Keratinocyte (primary cell): ENCODE measurements at regions not wholly inside any gene's neighbourhood (a gene's known extent, or its start where the extent isn't known, plus 50 kb on each side); places are given as distances from the start of the nearest gene placed in this dataset.

ENCODE experiments used
- DNase-seq: peaks from one replicate; pipeline ENCODE4 v3.0.0-alpha.2; 2011; ENCODE audit warnings: low read depth, missing footprints, low spot score
- FAIRE-seq: peaks from 2 replicates; lab custom pipeline; 2011; peaks lifted over from hg19 to GRCh38; lab: Jason Lieb, UNC
- H2AFZ ChIP-seq: 2 replicates; pipeline ENCODE4 v1.6.0; 2012; ENCODE audit warnings: low read length, control low read depth, inconsistent platforms; ENCODE audit not compliant: control insufficient read depth
- H3K27ac ChIP-seq: 2 replicates; pipeline ENCODE4 v1.5.1; 2011; ENCODE audit warnings: low read length; ENCODE audit not compliant: control insufficient read depth, insufficient read depth
- H3K27me3 ChIP-seq: 3 replicates; pipeline ENCODE4 v1.6.0; 2011; ENCODE audit warnings: low read length; ENCODE audit not compliant: control insufficient read depth, insufficient read depth; ENCODE audit errors: extremely low read depth
- H3K36me3 ChIP-seq, 2 experiments: 2 replicates in 1 of 2; 3 replicates in 1 of 2; pipeline ENCODE4 v1.5.1; 2011; ENCODE audit warnings: low read length in 2 of 2, mild to moderate bottlenecking in 1 of 2; ENCODE audit not compliant: control insufficient read depth in 2 of 2, insufficient read depth in 2 of 2; ENCODE audit errors: extremely low read depth in 1 of 2
- H3K4me1 ChIP-seq: 3 replicates; pipeline ENCODE4 v1.5.1; 2011; ENCODE audit warnings: low read length; ENCODE audit not compliant: control insufficient read depth, insufficient read depth; ENCODE audit errors: extremely low read depth
- H3K4me2 ChIP-seq: 3 replicates; pipeline ENCODE4 v1.6.0; 2011; ENCODE audit warnings: low read depth, low read length; ENCODE audit not compliant: control insufficient read depth, insufficient read depth; ENCODE audit errors: extremely low read depth
- H3K4me3 ChIP-seq, 3 experiments: fragments of 200-600 bp in 1 of 3; sonication (generic) in 1 of 3; 2 replicates in 2 of 3; 3 replicates in 1 of 3; pipeline ENCODE4 v1.5.1; 2011 to 2016; ENCODE audit warnings: low read length in 3 of 3, mild to moderate bottlenecking in 3 of 3, control low read depth in 2 of 3, inconsistent platforms in 1 of 3, low read depth in 1 of 3, mixed read lengths in 1 of 3, mixed run types in 1 of 3, moderate library complexity in 1 of 3; ENCODE audit not compliant: control insufficient read depth in 2 of 3, insufficient read depth in 2 of 3; ENCODE audit errors: extremely low read depth in 1 of 3
- H3K79me2 ChIP-seq: 2 replicates; pipeline ENCODE4 v1.6.0; 2012; ENCODE audit warnings: low read length; ENCODE audit not compliant: control insufficient read depth, insufficient read depth
- H3K9ac ChIP-seq: 3 replicates; pipeline ENCODE4 v1.6.0; 2011; ENCODE audit warnings: low read length; ENCODE audit not compliant: control insufficient read depth, insufficient read depth; ENCODE audit errors: extremely low read depth
- H3K9me1 ChIP-seq: 3 replicates; pipeline ENCODE4 v1.6.0; 2011; ENCODE audit warnings: low read length; ENCODE audit not compliant: control insufficient read depth, insufficient read depth; ENCODE audit errors: extremely low read depth
- H3K9me3 ChIP-seq: 2 replicates; pipeline ENCODE4 v1.5.1; 2012; ENCODE audit warnings: low read depth, low read length; ENCODE audit not compliant: control insufficient read depth
- H4K20me1 ChIP-seq: 3 replicates; pipeline ENCODE4 v1.6.0; 2011; ENCODE audit warnings: low read length; ENCODE audit not compliant: control insufficient read depth, insufficient read depth; ENCODE audit errors: extremely low read depth
- CTCF ChIP-seq, 3 experiments: IDR thresholded peaks in 1 of 3; conservative IDR thresholded peaks in 1 of 3; optimal IDR thresholded peaks in 1 of 3; 2 replicates in 2 of 3; 3 replicates in 1 of 3; pipeline versions ENCODE3 to v1.5.1; 2011; ENCODE audit warnings: low read length in 3 of 3, mild to moderate bottlenecking in 3 of 3, moderate library complexity in 2 of 3, control low read depth in 1 of 3, inconsistent platforms in 1 of 3; ENCODE audit not compliant: insufficient read depth in 2 of 3; ENCODE audit errors: extremely low read depth in 1 of 3
- EZH2 ChIP-seq: IDR thresholded peaks from one replicate; pipeline ENCODE4 v1.6.1; 2012; ENCODE audit warnings: inconsistent platforms, mild to moderate bottlenecking, low read length, moderate library complexity
- dilution Hi-C: fragments of 300-500 bp; cut with MboI; formaldehyde crosslinking; loops from one replicate; pipeline ENCODE4 v1.7.0; 2020; ENCODE audit warnings: low sequenced_read_pairs; ENCODE audit not compliant: extremely low pct_ligation_motif_present

- Histone ChIP-seq H2AFZ (no peak overlapping the region), H3K27ac (no peak overlapping the region), H3K36me3 (no peaks in the 10 kb centered on the region), H3K9me3 (no peaks in the 10 kb centered on the region), H3K9me1 (no peaks in the 10 kb centered on the region), H3K79me2 (no peaks in the 10 kb centered on the region), H3K4me1 (no peaks in the 10 kb centered on the region), H4K20me1 (no peaks in the 10 kb centered on the region), H3K27me3 (no peaks in the 10 kb centered on the region), H3K4me2 (no peak overlapping the region), H3K4me3 (no peak overlapping the region), H3K9ac (no peak overlapping the region)
- dilution Hi-C loops = no loop called here
- FAIRE-seq (no peak), DNase-seq (no peak)
- TF ChIP-seq CTCF (optimal IDR thresholded peaks at IDR 0.05 in 1 of 3, IDR thresholded peaks at IDR 0.05 in 1 of 3, conservative IDR thresholded peaks at IDR 0.05 in 1 of 3; ENCODE audit: extremely low read depth in 1 of 3, insufficient read depth in 2 of 3, low read length in 3 of 3) (no peak), EZH2 (no peak)
Observed at GRCh38 chr5:63726496-63726895, 235.7 kb downstream of the HTR1A start.

- Histone ChIP-seq H3K36me3 (no peaks in the 10 kb centered on the region), H3K79me2 (no peaks in the 10 kb centered on the region), H3K4me3 (no peak overlapping the region), H2AFZ (no peak overlapping the region), H3K9me3 (no peaks in the 10 kb centered on the region), H3K4me1 (no peaks in the 10 kb centered on the region), H3K27me3 (no peaks in the 10 kb centered on the region), H3K4me2 (no peak overlapping the region), H3K9ac (no peak overlapping the region), H3K9me1 (no peaks in the 10 kb centered on the region), H3K27ac (no peak overlapping the region), H4K20me1 (no peaks in the 10 kb centered on the region)
- dilution Hi-C loops = no loop called here
- no peak for TF ChIP-seq EZH2
- TF ChIP-seq CTCF (optimal IDR thresholded peaks at IDR 0.05 in 1 of 3, IDR thresholded peaks at IDR 0.05 in 1 of 3, conservative IDR thresholded peaks at IDR 0.05 in 1 of 3; ENCODE audit: extremely low read depth in 1 of 3, insufficient read depth in 2 of 3, low read length in 3 of 3) = no peak
- FAIRE-seq (no peak), DNase-seq (no peak)
Observed at GRCh38 chr5:63719147-63719546, 243.1 kb downstream of the HTR1A start.
